ENCODE measurements at regions not wholly inside any gene's neighbourhood (a gene's known extent, or its start where the extent isn't known, plus 50 kb on each side); places are given as distances from the start of the nearest gene placed in this dataset.

- ChIA-PET SMC1A (ENCODE audit: uncharacterized antibody, unreplicated experiment) (no interaction called here), RAD21 (ENCODE audit: unreplicated experiment) (no interaction called here), POLR2A (interaction anchor here (0.5 kb wide), 1 partner anchor 55 kb away, joined by 3 read pairs; no protein-coding TSS in a partner anchor), CTCF (no interaction called here)
- no peak for ATAC-seq
- intact Hi-C loops (cut with micrococcal nuclease; ENCODE audit: unreplicated experiment) (no loop called here), in situ Hi-C loops (cut with MboI) (no loop called here)
- Histone ChIP-seq H2AFZ (ENCODE audit: control insufficient read depth, low read depth, low read length) (no peak overlapping the region), H3K9me3 (replicated peaks; ENCODE audit: control insufficient read depth, insufficient read depth, low read length) (no peaks in the 10 kb centered on the region), H3K27ac (ENCODE audit: control insufficient read depth, insufficient read depth) (no peak overlapping the region), H3K79me2 (ENCODE audit: control insufficient read depth, insufficient read depth, low read length) (no peaks in the 10 kb centered on the region), H3K36me3 (ENCODE audit: control insufficient read depth in 2 of 2, insufficient read depth in 2 of 2, low read length in 1 of 2) (no peaks in the 10 kb centered on the region), H4K20me1 (ENCODE audit: control insufficient read depth, insufficient read depth) (no peaks in the 10 kb centered on the region), H3K4me3 (no peak overlapping the region), H3K4me1 (ENCODE audit: control insufficient read depth, insufficient read depth, low read length) (no peaks in the 10 kb centered on the region), H3K27me3 (replicated peaks in 1 of 2; ENCODE audit: control insufficient read depth in 2 of 2, insufficient read depth in 2 of 2, low read length in 1 of 2) (no peaks in the 10 kb centered on the region), H3K4me2 (ENCODE audit: control insufficient read depth, insufficient read depth) (no peak overlapping the region), H3K9ac (ENCODE audit: control insufficient read depth, insufficient read depth, low read length) (no peak overlapping the region)
- DNase-seq (ENCODE audit: low read depth, low spot score) = no peak
- no TSS peak for BruUV-seq (replicated peaks)
- no peak for TF ChIP-seq RFX5 (IDR thresholded peaks at IDR 0.05; ENCODE audit: low read depth, low read length)
- no peak for TF ChIP-seq RCOR1 (conservative IDR thresholded peaks at IDR 0.05; ENCODE audit: low read depth, low read length)
- no peak for TF ChIP-seq NR2C1 (IDR thresholded peaks at IDR 0.05)
- FAIRE-seq = no peak
- WGBS (ENCODE audit: insufficient coverage, insufficient replicate concordance, low lambda C conversion rate, missing lambda C conversion rate) = 1% methylated on average over 5 of the region's 5 CpGs
Measured at GRCh38 chr6:19269341-19269898, 567.8 kb upstream of the ID4 start.

DNA sequence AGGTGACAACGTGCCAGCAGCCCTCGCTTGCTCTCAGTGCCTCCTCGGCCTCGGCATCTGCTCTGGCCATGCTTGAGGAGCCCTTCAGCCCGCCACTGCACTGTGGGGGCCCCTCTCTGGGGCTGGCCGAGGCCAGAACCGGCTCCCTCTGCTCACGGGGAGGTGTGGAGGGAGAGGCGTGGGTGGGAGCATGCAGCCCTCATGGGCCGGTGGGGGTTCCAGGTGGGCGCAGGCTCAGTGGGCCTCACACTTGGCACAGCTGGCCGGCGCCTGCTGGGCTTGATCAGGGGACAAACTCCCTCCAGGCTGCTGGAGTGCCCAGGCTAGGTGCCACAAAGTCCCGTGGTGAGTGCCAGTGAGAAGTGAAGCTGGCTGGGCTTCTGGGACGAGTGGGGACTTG is 566.6 kb upstream of the ID4 start:
- TF ChIP-seq SMC3 (IDR thresholded peaks at IDR 0.05; ENCODE audit: borderline replicate concordance, low read length) (no peak), SREBF2 (IDR thresholded peaks at IDR 0.05; ENCODE audit: low read length) (no peak), ATF3 (IDR thresholded peaks at IDR 0.05; ENCODE audit: borderline replicate concordance, extremely low read depth, low read depth, low read length) (no peak)
- no TSS peak for BruUV-seq (replicated peaks)
- Histone ChIP-seq H3K4me3 (no peak overlapping the region), H3K9ac (ENCODE audit: control insufficient read depth, insufficient read depth, low read length) (no peak overlapping the region), H3K9me3 (replicated peaks; ENCODE audit: control insufficient read depth, insufficient read depth, low read length) (no peaks in the 10 kb centered on the region), H3K4me2 (ENCODE audit: control insufficient read depth, insufficient read depth) (no peak overlapping the region), H3K27me3 (replicated peaks in 1 of 2; ENCODE audit: control insufficient read depth in 2 of 2, insufficient read depth in 2 of 2, low read length in 1 of 2) (no peaks in the 10 kb centered on the region), H3K79me2 (ENCODE audit: control insufficient read depth, insufficient read depth, low read length) (no peaks in the 10 kb centered on the region), H4K20me1 (ENCODE audit: control insufficient read depth, insufficient read depth) (no peaks in the 10 kb centered on the region), H3K4me1 (ENCODE audit: control insufficient read depth, insufficient read depth, low read length) (no peaks in the 10 kb centered on the region), H3K27ac (ENCODE audit: control insufficient read depth, insufficient read depth) (no peak overlapping the region), H2AFZ (ENCODE audit: control insufficient read depth, low read depth, low read length) (no peak overlapping the region), H3K36me3 (ENCODE audit: control insufficient read depth in 2 of 2, insufficient read depth in 2 of 2, low read length in 1 of 2) (no peaks in the 10 kb centered on the region)
- in situ Hi-C loops (cut with MboI) = no loop called here
- FAIRE-seq (no peak), DNase-seq (ENCODE audit: low read depth, low spot score) (no peak), ATAC-seq (no peak)
- CTCF ChIA-PET = no interaction called here
- intact Hi-C loops (cut with micrococcal nuclease; ENCODE audit: unreplicated experiment) = no loop called here
- SMC1A ChIA-PET (ENCODE audit: uncharacterized antibody, unreplicated experiment) = no interaction called here
- RAD21 ChIA-PET (ENCODE audit: unreplicated experiment) = no interaction called here
- WGBS (ENCODE audit: insufficient coverage, insufficient replicate concordance, low lambda C conversion rate, missing lambda C conversion rate) = 30% methylated on average over 15 of the region's 15 CpGs
- POLR2A ChIA-PET = no interaction called here

Measured in GM12878 (cell line).